Ascending aorta (tissue), 2 donors: ENCODE measurements at regions not wholly inside any gene's neighbourhood (a gene's known extent, or its start where the extent isn't known, plus 50 kb on each side); places are given as distances from the start of the nearest gene placed in this dataset.

Source experiments
- DNase-seq, 2 donors: peaks; one replicate each; pipeline ENCODE4 v3.0.0-alpha.2; 2019; ENCODE audit warnings: low spot score in 2 of 2
- H3K27ac ChIP-seq, 2 donors: fragments of 200-600 bp; sonication (generic); one replicate each; pipeline ENCODE4 v1.5.1; 2016 to 2017; ENCODE audit warnings: mild to moderate bottlenecking in 1 of 2
- H3K27me3 ChIP-seq: fragments of 200-600 bp; sonication (generic); one replicate; pipeline ENCODE4 v1.5.1; 2017
- H3K36me3 ChIP-seq, 2 donors: fragments of 200-600 bp; sonication (generic); one replicate each; pipeline ENCODE4 v1.5.1; 2016
- H3K4me1 ChIP-seq, 2 donors: fragments of 200-600 bp; sonication (generic); one replicate each; pipeline ENCODE4 v1.5.1; 2016 to 2017; ENCODE audit warnings: mild to moderate bottlenecking in 1 of 2
- H3K4me3 ChIP-seq, 2 donors: fragments of 200-600 bp; sonication (generic); one replicate each; pipeline ENCODE4 v1.5.1; 2016 to 2017; ENCODE audit warnings: mild to moderate bottlenecking in 1 of 2
- H3K9me3 ChIP-seq, 2 donors: fragments of 200-600 bp; sonication (generic); one replicate each; pipeline ENCODE4 v1.5.1; 2016
- intact Hi-C: fragments of 100-400 bp; cut with DNase I; formaldehyde crosslinking; loops from one replicate; pipeline ENCODE4 v1.15.1; 2023
- TF ChIP-seq, protein P1 (sequence below), 3 experiments: fragments of 200-600 bp in 2 of 3; fragments of 450-650 bp in 1 of 3; sonication (generic) in 2 of 3; IDR thresholded peaks; one replicate each; pipeline ENCODE4 v1.5.1; 2016 to 2019; ENCODE audit warnings: antibody characterized with exemption in 3 of 3, mild to moderate bottlenecking in 1 of 3, moderate library complexity in 1 of 3

DNA sequence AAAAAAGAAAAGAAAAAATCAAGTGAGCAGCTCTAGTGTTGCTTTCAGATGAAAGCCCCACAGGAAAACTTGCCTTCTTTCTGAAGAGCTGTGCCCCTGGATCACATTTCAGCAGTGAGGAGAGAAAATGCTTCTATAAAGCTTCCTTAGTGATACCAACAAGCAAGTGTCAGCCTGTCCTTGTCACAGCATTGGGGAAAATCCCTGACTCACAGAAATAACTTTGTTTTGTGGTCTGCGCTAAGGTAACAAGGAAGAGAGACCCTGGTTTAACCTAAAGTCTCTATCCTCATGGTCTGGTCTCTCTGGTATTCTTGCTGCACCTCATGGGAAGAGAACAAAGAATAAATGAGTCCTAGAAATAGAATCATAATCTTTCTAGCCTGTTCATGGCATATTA lies 885.2 kb upstream of the SORCS1 start:
- TF ChIP-seq, protein P1, sequence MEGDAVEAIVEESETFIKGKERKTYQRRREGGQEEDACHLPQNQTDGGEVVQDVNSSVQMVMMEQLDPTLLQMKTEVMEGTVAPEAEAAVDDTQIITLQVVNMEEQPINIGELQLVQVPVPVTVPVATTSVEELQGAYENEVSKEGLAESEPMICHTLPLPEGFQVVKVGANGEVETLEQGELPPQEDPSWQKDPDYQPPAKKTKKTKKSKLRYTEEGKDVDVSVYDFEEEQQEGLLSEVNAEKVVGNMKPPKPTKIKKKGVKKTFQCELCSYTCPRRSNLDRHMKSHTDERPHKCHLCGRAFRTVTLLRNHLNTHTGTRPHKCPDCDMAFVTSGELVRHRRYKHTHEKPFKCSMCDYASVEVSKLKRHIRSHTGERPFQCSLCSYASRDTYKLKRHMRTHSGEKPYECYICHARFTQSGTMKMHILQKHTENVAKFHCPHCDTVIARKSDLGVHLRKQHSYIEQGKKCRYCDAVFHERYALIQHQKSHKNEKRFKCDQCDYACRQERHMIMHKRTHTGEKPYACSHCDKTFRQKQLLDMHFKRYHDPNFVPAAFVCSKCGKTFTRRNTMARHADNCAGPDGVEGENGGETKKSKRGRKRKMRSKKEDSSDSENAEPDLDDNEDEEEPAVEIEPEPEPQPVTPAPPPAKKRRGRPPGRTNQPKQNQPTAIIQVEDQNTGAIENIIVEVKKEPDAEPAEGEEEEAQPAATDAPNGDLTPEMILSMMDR (IDR thresholded peaks at IDR 0.05): no peak
- Histone ChIP-seq H3K4me1 (no peaks in the 10 kb centered on the region), H3K27ac (no peak overlapping the region), H3K27me3 (no peaks in the 10 kb centered on the region), H3K9me3 (no peaks in the 10 kb centered on the region), H3K4me3 (no peak overlapping the region), H3K36me3 (no peaks in the 10 kb centered on the region)
- intact Hi-C loops: no loop called here
- no peak for DNase-seq

DNA sequence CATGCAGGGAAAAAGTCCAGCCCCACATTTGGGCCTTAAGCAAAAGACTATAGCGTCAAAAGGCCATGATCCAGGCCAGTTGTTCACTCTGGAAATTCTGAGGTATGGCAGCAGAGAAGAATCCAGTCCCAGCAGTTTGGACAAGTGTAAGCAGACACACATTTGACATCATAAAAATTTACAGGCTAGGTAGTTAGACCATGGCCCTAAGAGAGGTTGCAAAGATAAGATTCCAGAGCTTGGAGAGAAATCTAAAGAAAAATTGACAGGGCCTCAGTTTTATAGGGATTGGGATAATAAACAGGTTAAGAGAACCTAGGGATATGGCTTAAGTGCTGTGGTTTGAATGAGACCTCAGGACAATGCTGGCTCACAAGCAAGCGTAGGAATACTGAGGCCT lies 884.4 kb upstream of the SORCS1 start:
- Histone ChIP-seq H3K4me1 (no peaks in the 10 kb centered on the region), H3K27ac (no peak overlapping the region), H3K36me3 (no peaks in the 10 kb centered on the region), H3K27me3 (no peaks in the 10 kb centered on the region), H3K9me3 (no peaks in the 10 kb centered on the region), H3K4me3 (no peak overlapping the region)
- TF ChIP-seq, protein P1 (IDR thresholded peaks at IDR 0.05): no peak
- intact Hi-C loops: no loop called here
- no peak for DNase-seq

DNA sequence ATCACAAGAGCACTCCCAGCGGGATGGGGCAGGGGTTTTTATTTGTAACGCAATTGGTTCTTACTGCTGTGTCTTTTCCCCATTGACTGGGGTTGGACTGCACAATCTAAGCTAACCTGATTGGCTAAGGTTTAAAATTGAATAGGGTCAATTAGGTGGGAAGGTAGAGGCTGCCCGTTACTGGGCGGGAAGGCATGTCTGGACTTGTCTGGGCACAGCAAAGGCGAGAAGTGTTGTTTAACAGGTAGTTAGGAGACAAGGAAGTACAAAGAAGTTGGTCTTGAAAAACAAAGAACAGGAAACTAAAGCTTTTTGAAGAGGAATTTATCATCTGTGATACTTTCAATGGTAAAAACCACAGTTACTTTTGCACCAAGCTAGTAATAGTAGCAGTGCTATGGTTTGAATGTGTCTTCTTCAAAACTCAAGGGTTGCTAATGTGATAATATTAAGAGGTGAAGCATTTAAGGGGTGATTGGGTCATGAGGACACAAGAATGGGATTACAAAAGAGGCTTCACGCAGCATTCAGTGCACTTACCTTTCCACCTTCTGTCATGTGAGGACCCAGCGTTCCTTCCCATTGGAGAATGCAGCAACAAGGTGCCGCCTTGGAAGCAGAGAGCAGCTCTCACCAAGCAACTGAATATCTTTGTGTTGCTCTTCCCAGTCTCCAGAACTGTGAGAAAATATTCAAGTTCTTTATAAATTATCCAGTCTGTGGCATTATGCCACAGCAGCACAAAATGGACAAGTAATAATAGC lies 875.5 kb upstream of the SORCS1 start:
- DNase-seq: no peak
- H3K4me1 ChIP-seq: no peaks in the 10 kb centered on the region

DNA sequence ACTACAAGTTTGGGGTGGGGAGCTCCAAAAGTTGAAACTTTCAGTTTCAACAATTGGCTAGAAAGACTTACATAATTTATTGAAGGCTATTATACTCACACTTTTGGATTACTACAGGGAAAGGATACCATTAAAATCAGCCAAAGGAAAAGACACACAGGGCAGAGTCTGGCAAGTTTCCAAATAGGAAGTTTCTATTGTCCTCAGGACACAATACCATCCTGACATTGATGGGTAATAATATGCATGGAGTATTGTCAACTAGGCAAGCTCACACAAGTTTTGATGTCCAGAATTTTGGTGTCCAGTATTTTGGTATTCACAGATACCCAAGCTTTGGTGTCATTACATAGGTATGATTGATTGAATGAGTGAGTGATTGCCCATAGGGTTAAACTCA lies 872.6 kb upstream of the SORCS1 start:
- no peaks in the 10 kb centered on the region for H3K27me3 ChIP-seq
- H3K4me1 ChIP-seq: no peaks in the 10 kb centered on the region
- DNase-seq: no peak
- TF ChIP-seq, protein P1 (IDR thresholded peaks at IDR 0.05): no peak
- no peak overlapping the region for H3K27ac ChIP-seq
- intact Hi-C loops: no loop called here
- H3K9me3 ChIP-seq: no peaks in the 10 kb centered on the region
- H3K4me3 ChIP-seq: no peak overlapping the region
- no peaks in the 10 kb centered on the region for H3K36me3 ChIP-seq

More for the DNA sequence above, 875.5 kb upstream of the SORCS1 start:
- Histone ChIP-seq H3K27ac (no peak overlapping the region), H3K9me3 (no peaks in the 10 kb centered on the region), H3K36me3 (no peaks in the 10 kb centered on the region), H3K4me3 (no peak overlapping the region), H3K27me3 (no peaks in the 10 kb centered on the region)
- intact Hi-C loops: no loop called here
- TF ChIP-seq, protein P1 (IDR thresholded peaks at IDR 0.05): no peak

DNA sequence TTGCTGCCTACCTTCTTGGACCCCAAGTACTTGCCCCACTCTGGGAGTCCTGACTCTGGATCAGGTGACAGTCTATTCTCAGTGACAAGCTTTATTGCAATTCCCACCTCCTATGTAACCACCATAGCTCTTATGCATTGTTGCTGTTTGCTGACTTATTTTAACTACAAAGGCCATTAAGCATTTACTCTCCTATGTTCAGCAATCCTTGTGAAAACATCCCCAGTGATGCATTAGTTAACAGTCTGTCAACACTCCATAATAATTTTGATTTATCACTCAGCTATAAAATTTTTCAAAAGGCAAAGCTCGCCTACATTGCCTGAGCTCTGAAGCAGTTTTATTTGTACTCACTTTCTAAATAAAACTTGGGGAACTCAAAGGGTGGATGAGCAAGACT lies 871.8 kb upstream of the SORCS1 start:
- TF ChIP-seq, protein P1 (IDR thresholded peaks at IDR 0.05): no peak
- no peaks in the 10 kb centered on the region for H3K4me1 ChIP-seq
- no peaks in the 10 kb centered on the region for H3K27me3 ChIP-seq
- no peaks in the 10 kb centered on the region for H3K36me3 ChIP-seq
- DNase-seq: no peak
- H3K27ac ChIP-seq: no peak overlapping the region
- H3K4me3 ChIP-seq: no peak overlapping the region
- H3K9me3 ChIP-seq: no peaks in the 10 kb centered on the region
- intact Hi-C loops: no loop called here
